Cardiac muscle cell (in vitro differentiated cells and primary cell): ENCODE measurements at regions not wholly inside any gene's neighbourhood (a gene's known extent, or its start where the extent isn't known, plus 50 kb on each side); places are given as distances from the start of the nearest gene placed in this dataset.
"Not testable (repeated sequence)": the region's sequence is repeated elsewhere in the genome, so short reads cannot be mapped to it uniquely, and the experiment has no call there.

Source experiments
- DNase-seq, 2 donors: peaks; one replicate each; pipeline versions ENCODE4 v3.0.0 to v3.0.0-alpha.2; 2010 to 2017; ENCODE audit warnings: low read depth in 1 of 2, low spot score in 1 of 2
- H3K27ac ChIP-seq: fragments of 200-600 bp; sonication (generic); 2 replicates; pipeline ENCODE4 v1.5.1; 2016
- H3K27me3 ChIP-seq: fragments of 200-600 bp; sonication (generic); 2 replicates; pipeline ENCODE4 v1.6.0; 2016; ENCODE audit warnings: control low read depth
- H3K36me3 ChIP-seq: fragments of 200-600 bp; sonication (generic); 2 replicates; pipeline ENCODE4 v1.5.1; 2016; ENCODE audit warnings: control low read depth
- H3K4me1 ChIP-seq: fragments of 200-600 bp; sonication (generic); 2 replicates; pipeline ENCODE4 v1.8.1; 2017; ENCODE audit warnings: low read depth, mild to moderate bottlenecking, mixed run types
- H3K4me3 ChIP-seq: fragments of 200-600 bp; sonication (generic); 2 replicates; pipeline ENCODE4 v1.5.1; 2016; ENCODE audit warnings: mild to moderate bottlenecking
- H3K9me3 ChIP-seq: fragments of 200-600 bp; sonication (generic); 2 replicates; pipeline ENCODE4 v1.5.1; 2017; ENCODE audit warnings: low read depth, mild to moderate bottlenecking, control low read depth

DNA sequence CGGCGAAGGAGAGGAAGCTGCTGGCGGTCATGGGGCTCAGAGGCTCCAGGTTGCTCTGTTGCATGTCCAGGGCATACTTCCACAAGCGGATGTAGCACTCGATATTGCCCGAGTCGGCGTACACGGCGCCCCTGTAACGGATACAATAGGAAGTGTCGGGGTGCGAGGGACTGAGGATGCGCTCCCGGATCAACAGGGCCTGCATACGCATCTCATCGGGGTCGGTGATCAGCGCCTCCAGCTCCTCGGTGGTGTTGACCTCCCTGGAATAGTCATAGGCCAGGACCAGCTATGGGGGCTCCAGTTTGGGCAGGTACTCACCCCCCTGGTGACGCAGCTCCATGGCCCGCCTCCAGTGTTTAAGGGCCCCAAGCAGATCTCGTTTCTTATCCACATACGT, 150.8 kb downstream of the POTEC start:
- H3K27ac ChIP-seq, H3K9me3 ChIP-seq, H3K4me1 ChIP-seq, H3K36me3 ChIP-seq, H3K27me3 ChIP-seq, DNase-seq, H3K4me3 ChIP-seq: not testable (repeated sequence)

GRCh38 chr18:14384961-14385360, 158.4 kb downstream of the POTEC start:
- H3K36me3 ChIP-seq, H3K27me3 ChIP-seq, H3K4me3 ChIP-seq, DNase-seq, H3K4me1 ChIP-seq, H3K9me3 ChIP-seq, H3K27ac ChIP-seq: not testable (repeated sequence)

GRCh38 chr18:14382666-14383065, 160.7 kb downstream of the POTEC start:
- H3K27ac ChIP-seq, DNase-seq, H3K4me1 ChIP-seq, H3K36me3 ChIP-seq, H3K9me3 ChIP-seq, H3K4me3 ChIP-seq, H3K27me3 ChIP-seq: not testable (repeated sequence)

GRCh38 chr18:14379489-14379888, 163.9 kb downstream of the POTEC start:
- H3K4me3 ChIP-seq, H3K27me3 ChIP-seq, H3K36me3 ChIP-seq, H3K4me1 ChIP-seq, DNase-seq, H3K27ac ChIP-seq, H3K9me3 ChIP-seq: not testable (repeated sequence)

DNA sequence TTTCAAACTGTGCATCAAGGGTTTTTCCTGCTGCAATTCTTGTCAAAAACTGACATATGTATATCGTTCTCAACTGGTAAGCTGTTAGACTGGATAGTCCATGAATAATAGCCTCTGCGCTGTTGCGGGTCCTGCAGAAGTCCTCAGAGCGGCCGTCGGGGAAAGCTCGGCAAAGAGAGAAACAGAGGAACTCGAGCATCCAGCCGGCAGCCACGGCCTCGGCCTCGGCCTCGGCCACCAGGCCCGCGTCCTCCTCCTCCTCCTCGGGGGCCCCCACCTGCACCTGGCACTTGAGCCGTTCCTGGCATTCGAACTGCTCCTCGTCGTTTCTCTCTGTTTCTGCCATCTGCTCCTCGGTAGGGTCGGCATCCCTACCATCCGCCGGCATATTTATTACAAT, 165.0 kb downstream of the POTEC start:
- H3K4me1 ChIP-seq, H3K4me3 ChIP-seq, DNase-seq, H3K27me3 ChIP-seq, H3K9me3 ChIP-seq, H3K36me3 ChIP-seq, H3K27ac ChIP-seq: not testable (repeated sequence)

- not testable (repeated sequence) for DNase-seq, H3K27me3 ChIP-seq, H3K4me3 ChIP-seq, H3K27ac ChIP-seq, H3K9me3 ChIP-seq, H3K4me1 ChIP-seq, H3K36me3 ChIP-seq
These were observed 182.1 kb downstream of the POTEC start for GRCh38 chr18:14361346-14361745.

- H3K4me3 ChIP-seq, H3K27me3 ChIP-seq, H3K9me3 ChIP-seq, H3K4me1 ChIP-seq, H3K36me3 ChIP-seq, H3K27ac ChIP-seq, DNase-seq: not testable (repeated sequence)
These were observed 185.7 kb downstream of the POTEC start for GRCh38 chr18:14357553-14358297.

GRCh38 chr18:14342170-14342569, 201.2 kb downstream of the POTEC start:
- H3K4me3 ChIP-seq, DNase-seq, H3K9me3 ChIP-seq, H3K27ac ChIP-seq, H3K4me1 ChIP-seq, H3K27me3 ChIP-seq, H3K36me3 ChIP-seq: not testable (repeated sequence)

- not testable (repeated sequence) for DNase-seq, H3K4me1 ChIP-seq, H3K27ac ChIP-seq, H3K9me3 ChIP-seq, H3K36me3 ChIP-seq, H3K4me3 ChIP-seq, H3K27me3 ChIP-seq
These were observed 203.8 kb upstream of the ZNF519 start for GRCh38 chr18:14336017-14336416.

DNA sequence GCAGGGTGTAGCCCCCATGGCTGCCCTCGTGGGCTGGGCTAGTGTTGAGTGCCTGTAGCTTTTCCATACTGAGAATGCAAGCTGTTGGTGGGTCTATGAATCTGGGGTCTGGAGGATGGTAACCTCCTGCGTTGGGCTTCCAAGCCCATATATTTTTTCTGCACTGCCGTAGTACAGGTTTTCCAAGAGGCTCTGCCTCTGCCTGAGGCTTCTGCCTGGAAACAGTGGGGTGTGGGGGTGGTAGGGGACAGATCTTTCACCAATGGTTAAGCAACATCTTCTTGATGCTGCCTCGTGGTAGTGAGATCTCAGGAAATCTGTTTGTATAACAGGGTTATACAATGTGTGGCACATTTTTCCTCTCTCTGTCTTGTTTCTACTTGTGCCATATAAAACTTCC, 189.0 kb upstream of the ZNF519 start:
- not testable (repeated sequence) for H3K27ac ChIP-seq, H3K4me1 ChIP-seq, DNase-seq, H3K36me3 ChIP-seq, H3K4me3 ChIP-seq, H3K27me3 ChIP-seq, H3K9me3 ChIP-seq

DNA sequence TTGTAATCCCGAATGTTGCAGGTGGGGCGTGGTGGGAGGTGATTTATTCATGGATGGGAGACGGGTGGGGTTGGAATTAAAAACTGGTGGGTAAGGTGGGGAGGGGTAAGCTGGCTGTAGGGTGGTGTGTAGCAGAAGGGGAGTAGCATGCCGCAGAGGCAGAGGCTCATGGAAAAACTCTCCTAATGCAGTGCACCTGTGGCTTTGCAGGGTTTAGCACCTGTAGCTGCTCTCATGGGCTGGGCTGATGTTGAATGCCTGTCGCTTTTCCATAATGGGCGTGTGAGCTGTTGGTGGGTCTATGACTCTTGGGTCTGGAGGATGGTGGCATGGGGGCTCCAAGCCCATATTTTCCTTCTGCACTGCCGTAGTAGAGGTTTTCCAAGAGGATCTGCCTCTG, 169.0 kb upstream of the ZNF519 start:
- not testable (repeated sequence) for H3K36me3 ChIP-seq, H3K4me3 ChIP-seq, H3K9me3 ChIP-seq, H3K27ac ChIP-seq, DNase-seq, H3K27me3 ChIP-seq, H3K4me1 ChIP-seq

- not testable (repeated sequence) for H3K27me3 ChIP-seq, DNase-seq, H3K9me3 ChIP-seq, H3K36me3 ChIP-seq, H3K4me3 ChIP-seq, H3K4me1 ChIP-seq, H3K27ac ChIP-seq
These were observed 162.8 kb upstream of the ZNF519 start for GRCh38 chr18:14295081-14295480.
